ENCODE measurements at regions not wholly inside any gene's neighbourhood (a gene's known extent, or its start where the extent isn't known, plus 50 kb on each side); places are given as distances from the start of the nearest gene placed in this dataset.
"Not testable (repeated sequence)": the region's sequence is repeated elsewhere in the genome, so short reads cannot be mapped to it uniquely, and the experiment has no call there.

DNA sequence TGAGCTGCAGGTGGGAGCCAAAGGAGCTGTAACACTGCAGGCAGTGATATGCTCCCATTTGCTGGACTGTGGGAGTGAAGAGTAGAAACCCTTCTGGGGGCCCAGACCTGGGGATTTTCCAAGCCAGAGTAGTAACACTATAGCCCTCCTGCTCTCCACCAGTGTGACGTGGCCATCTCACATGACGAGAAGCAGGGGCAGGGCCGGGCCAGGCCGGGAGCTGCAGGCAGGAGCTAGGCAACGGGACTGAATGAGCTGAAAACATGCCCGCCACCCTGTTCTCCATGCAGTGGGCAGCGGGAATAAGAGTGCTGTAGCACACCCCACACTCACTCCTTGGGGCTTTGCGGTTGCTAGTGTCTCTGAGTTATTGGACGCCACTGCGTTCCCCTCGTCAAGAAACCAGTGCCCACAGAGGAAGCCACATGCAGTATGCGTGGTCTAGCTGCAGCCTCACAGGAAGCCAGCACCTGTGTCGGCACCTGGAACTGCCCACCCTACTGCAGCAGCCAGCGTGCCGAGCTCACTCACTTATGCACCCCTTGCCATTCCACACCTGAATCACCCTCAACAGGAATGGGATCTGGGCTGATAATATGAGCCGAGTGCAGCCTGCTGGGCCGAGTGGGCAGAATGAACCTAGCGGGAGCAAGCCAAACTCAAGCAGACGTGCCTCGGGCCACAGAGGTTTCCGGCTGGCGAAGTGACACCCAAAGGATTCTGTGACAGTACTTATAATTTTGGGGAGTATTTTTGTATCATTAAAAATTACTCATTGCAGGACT is 1389.6 kb downstream of the KCNT2 start:
- DNase-seq (ENCODE audit: low read depth in 2 of 2) = no peak

DNA sequence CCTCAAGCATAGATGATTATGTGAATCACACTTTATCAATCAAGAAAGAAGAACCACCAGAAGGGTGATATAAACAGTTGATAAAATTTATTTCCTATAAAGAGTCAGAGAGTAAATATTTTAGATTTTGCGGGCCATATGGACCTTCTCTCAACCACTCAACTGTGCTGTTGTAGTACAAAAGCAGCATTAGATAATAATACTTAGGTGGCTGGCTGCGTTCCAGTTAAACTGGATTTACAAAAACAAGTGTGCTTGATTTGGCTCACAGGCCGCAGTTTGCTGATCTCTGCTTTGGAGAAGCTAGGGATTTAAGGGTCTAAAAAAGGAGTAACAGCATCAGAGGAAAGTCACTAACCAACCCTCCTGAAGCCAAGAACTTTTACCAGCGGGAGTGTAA is 1406.0 kb downstream of the KCNT2 start:
- DNase-seq (ENCODE audit: low read depth in 2 of 2) = no peak

DNA sequence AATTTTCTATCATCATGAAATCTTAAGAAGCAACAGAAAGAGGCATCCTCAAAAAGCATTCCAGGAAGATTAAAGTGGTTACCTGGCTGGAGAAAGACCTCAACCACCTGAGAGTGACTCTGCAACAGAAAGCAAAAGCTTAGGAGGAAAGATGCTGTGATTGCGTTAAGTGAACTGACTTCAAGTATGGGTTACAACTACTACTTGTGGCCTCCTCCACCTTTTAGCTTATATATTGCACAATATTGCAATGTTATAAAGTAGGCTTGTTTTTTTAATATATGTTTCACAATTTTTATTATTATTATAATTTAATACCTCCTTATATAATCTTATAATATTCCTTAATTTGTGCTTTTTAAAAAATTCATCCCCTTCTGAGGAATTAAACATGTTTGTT is 1407.5 kb downstream of the KCNT2 start:
- DNase-seq (ENCODE audit: low read depth in 2 of 2) = no peak

DNA sequence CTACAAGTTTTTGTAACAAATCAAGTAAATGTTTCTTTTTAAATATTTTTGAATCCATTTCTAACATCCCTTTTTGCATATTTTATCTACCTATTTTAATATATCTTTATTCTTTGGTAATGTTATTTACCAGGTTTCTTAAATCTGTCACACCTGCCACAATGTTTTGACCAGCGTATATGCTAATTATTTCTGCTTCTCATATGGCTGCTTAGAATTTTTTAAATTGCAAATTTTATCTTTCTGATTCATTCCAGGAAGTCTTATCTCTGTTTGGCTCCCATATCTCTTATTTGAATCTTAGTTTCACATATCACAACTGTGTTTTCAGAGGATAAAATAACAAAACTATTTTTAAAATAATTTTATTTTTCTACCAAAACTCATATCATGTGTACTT is 1411.1 kb downstream of the KCNT2 start:
- DNase-seq (ENCODE audit: low read depth in 2 of 2) = no peak

DNA sequence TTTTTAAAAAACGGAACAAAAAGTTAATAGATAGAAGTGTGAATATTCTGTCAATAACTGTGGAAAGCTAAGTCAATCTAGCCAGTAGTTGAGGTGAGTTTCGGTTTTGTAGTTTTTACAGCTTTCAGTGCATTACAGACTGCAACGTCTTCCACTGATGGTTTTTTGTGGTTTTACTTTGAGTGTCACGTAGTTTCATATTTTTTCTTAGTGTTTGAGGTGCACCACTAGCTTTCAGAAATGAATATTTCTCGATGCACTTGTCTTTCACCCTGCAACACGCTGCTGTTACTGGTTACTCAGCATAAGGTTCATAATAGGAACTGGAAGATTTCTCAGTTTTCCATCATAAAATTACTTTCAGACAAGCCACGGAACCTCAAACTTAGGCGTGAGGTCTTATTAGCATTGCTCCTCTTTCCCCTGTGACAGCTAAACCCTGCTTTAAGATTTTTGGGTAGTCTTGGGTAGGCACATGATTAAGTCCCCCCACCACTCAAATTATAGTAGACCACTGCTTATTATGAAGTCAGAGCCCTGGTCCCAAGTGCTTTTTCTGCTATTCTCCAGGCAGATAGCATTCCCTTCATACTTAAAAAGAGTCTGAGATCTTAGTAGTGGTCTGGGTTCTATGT is 1412.7 kb downstream of the KCNT2 start:
- DNase-seq (ENCODE audit: low read depth in 2 of 2) = no peak

DNA sequence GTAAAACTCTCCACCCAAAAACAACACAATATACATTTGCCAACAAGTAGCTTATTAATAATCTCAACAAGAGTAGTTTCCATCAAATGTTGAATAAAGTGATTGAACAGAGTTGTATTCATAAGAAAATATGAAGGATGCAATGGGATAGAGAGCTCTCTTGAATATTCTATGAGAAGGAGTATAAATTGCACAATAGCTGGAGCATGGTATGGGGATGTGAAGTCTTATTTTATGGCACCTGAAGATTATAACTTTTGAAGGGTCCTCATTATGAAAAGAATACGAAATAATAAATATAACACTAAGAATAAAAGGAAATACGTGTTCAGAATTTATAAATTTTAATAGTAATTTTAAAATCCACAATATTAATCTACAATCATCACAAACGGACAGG is 1415.1 kb downstream of the KCNT2 start:
- DNase-seq (ENCODE audit: low read depth in 2 of 2) = no peak

DNA sequence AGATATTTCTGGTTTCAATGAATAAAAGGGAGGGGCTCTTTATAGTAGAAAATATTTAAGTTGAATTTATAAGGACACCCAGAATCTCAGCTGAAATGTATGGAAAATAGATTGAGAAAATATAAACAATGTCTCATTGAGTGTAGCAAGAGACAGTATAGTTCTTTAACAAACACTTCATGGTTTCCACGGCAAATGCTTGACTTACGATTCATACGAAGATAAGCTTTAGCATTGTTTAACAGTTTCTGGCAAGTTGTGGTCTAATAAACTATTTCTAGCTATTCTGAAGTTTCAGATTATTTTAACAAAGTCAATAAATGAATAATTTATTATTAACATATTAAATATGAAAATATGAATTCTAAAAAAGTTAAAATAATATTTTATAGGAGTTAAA is 1419.4 kb downstream of the KCNT2 start:
- DNase-seq (ENCODE audit: low read depth in 2 of 2) = no peak

DNA sequence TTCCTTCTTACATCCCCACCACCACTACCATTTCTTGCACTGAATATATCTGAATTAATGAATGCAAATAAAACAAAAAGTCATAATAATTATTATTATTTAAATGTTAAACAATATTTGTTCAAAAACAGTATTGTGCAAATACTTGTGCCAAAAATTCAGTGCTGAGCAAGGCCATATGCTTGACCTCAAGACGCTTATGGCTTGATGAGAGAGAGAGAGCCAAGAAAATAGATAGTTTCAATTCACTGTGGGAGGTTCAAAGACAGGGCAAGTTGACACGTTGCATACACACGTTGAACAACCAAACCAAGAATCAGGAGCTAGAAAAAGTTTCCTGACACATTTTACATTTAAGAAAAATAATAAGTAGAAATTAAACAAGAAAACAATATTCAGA is 1421.7 kb downstream of the KCNT2 start:
- no peak for DNase-seq (ENCODE audit: low read depth in 2 of 2)

DNA sequence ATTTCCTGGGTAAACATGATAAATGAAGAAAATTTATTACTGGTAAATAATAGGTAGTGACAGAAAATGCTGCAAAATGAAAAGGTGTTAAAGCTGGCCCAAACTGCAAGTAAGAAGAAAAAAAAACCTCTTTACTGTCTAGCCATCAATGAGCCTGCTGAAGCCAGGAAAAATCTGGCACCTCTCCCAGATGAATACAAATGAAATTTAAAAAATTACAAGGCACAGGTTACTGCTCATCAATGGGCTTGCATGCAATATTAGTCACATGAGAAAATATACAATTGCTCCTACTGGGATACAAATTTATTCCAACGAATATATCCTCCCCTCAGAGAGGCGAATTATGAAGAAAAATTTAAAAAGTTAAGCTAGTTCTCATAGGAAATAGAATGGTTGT is 1422.5 kb downstream of the KCNT2 start:
- DNase-seq (ENCODE audit: low read depth in 2 of 2) = no peak

DNA sequence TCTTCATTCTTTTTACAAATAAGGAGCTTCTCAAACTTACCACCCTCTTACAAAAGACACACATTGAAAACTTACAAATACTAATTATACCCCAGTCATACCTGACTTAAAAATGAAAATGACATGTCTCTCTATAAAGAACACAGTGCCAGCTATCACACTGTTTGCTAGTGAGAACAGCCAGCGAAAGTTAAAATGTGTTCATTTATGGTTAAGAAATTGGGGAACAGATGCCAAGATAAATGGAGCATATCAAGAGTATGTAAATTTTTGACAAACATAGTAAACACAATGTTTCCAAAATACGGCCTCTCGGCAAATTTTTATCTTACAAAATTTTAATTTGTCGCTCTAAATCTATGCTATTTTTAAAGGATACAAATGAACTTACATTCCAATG is 1422.9 kb downstream of the KCNT2 start:
- no peak for DNase-seq (ENCODE audit: low read depth in 2 of 2)

DNA sequence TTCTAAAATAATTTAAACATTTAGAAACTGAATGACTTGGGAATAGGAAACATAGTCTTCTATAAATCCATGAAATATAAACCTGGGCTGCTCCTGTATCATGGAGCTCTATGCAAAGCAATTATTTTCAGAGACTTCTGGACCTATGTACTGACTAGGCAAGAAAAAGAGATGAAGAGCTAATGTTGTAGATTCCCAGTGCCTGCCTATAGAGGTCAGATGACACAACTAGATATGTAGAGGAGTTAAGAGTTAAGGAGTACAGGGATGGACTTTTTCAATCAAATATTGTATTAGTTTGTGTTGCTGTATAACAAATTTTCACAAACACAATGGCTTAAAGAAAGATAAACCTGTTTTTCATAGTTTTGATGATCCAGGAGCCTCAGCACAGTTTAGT is 1434.5 kb downstream of the KCNT2 start:
- DNase-seq (ENCODE audit: low read depth in 2 of 2) = no peak

DNA sequence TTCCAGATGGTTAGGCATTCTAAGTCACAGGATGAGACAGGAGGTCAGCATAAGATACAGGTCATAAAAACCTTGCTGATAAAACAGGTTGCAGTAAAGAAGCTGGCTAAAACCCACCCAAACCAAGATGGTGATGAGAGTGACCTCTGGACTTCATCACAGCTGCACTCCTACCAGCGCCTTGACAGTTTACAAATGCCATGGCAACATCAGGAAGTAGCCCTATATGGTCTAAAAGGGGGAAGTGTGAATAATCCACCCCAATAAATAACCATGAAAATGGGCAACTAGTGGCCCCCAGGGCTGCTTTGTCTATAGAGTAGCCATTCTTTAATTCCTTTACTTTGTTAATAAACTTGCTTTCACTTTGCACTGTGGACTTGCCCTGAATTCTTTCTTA is 1448.4 kb downstream of the KCNT2 start:
- DNase-seq (ENCODE audit: low read depth in 2 of 2) = not testable (repeated sequence)

DNA sequence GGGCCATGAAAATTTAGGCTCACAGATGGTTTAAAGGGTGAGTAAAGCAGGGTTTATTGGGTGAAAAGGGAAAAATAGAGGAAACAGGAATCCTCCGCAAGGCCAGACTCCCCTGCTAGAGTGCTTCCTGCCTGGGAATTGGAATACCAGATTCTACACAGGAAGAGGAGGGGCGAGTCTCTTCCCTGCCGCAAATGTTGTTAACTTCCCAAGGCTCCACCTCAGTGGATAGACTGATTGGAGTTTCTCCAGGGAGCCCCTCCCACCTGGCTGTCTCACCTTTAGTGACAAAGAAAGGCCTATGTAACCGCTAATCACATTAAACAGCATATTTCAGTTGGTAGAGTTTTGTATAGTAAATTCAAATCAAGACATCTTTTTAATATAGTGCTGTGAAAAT is 1450.1 kb downstream of the KCNT2 start:
- DNase-seq (ENCODE audit: low read depth in 2 of 2) = no peak

DNA sequence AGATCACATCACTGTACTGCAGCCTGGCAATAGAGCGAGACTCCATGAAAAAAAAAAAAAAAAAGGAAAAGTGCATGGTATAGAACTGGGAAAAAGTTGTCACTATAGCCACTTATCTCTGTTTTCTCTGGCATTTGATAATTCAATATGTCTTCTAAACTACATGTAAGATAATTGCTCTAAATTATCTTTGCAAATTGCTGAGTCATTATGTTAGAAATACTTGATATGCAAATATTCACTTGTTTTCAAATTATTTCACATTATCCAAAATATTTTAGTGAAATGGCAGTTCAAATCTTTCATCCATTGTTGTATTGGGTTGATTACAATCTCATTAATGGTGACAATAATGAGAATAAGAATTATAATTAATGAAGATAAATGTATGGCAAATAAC is 1455.1 kb downstream of the KCNT2 start:
- no peak for DNase-seq (ENCODE audit: low read depth in 2 of 2)

DNA sequence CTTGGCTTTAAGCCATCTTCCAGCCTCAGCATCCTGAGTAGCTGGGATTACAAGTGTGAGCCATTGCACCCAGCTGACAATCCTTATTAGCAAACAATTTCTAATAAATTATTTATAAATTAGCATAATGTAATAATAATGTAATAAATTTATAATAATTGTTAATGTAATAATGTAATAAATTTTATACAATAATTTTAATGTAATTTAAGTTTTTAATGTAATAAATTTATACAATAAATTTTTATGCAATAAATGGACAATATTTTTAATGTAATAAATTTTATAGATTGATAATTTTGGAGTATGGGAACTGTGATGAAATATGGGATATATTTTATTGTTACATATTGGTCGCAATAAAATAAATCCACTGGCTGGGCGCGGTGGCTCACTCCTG is 1457.5 kb downstream of the KCNT2 start:
- no peak for DNase-seq (ENCODE audit: low read depth in 2 of 2)

DNA sequence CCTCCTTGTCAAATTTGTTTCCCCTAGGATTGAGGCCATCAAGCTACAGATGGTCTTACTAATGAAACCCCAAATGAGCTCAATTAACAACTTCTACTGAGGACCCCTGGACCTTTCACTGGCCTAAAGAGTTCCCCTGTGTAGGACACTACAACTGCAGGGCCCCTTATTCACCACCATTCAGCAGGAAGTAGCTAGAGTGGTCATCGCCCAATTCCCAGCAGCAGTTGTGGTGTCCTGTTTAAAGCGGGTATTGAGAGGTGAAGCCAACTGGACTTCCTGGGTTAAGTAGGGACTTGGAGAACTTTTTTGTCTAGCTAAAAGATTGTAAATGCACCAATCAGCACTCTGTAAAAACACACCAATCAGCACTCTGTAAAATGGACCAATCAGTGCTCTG is 1466.9 kb downstream of the KCNT2 start:
- DNase-seq (ENCODE audit: low read depth in 2 of 2) = no peak

DNA sequence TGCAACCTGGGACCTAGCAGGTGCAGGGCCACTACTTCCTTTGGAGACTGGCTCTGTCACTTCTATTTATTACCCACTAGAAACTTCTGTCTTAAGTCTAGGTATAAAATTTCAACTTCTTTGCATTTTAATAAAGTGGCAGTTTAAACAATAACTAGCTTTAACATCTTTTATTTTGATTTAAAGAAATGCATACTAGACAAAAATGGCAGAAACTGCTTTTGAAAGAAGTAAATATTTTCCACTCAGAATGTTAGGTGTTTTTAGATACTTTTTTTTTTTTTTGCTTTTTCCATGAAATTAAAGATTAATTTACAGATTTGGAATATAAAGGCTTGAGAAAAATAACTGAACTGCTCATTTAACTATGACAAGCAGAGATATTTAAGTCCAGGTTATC is 1477.6 kb downstream of the KCNT2 start:
- DNase-seq (ENCODE audit: low read depth in 2 of 2) = no peak

DNA sequence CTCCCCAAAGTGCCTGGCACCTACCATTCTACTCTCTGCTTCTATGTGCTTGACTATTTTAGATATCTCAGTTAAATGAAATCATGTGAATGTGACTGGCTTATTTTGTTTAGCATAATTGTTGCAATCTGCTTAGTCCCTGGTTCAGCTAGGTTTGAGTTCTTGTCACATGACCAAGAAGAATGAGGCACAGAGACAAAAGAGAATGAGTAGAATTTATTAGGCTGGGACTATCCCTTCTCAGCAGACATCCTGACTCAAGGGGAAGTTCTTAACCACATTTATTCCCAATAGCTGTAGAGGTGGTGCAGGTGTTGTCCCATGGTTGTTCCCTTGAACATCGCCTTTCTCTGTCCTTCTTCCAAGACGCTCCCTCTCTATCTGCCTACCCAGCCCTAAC is 1485.7 kb downstream of the KCNT2 start:
- no peak for DNase-seq (ENCODE audit: low read depth in 2 of 2)

DNA sequence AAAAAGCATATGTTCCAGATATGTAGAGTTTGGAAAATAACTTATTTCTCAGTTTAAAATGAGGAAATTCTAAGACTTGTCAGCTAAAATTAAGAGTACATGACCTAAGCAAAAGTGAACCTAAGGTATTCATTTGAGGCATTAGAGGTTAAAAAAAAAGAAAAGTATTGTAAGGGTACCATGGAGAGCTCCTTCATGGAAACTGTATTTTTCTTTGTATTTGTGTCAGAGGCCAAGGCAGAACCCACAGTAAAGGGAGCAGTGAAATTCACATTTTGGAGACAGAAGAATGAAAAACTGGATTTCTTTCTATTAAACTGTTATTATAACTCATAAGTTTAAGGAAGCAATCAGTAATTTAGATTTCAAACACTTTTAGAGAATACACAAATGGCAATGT is 1494.8 kb downstream of the KCNT2 start:
- no peak for DNase-seq (ENCODE audit: low read depth in 2 of 2)

DNA sequence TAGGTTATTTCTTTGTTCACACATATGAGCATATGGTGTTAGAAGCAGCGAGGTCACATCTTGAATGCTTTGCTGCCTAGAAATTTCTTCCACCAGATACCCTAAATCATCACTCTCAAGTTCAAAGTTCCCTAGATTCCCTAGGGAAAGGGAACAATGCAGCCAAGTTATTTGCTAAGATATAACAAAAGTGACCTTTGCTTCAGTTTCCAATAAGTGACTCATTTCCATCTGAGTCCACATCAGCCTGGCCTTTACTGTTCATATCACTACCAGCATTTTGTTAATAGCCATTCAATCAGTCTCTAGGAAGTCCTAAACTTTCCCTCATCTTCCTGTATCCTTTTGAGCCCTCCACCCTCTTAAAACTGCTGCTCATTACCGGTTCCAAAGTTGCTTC is 1502.5 kb downstream of the KCNT2 start:
- no peak for DNase-seq (ENCODE audit: low read depth in 2 of 2)

DNA sequence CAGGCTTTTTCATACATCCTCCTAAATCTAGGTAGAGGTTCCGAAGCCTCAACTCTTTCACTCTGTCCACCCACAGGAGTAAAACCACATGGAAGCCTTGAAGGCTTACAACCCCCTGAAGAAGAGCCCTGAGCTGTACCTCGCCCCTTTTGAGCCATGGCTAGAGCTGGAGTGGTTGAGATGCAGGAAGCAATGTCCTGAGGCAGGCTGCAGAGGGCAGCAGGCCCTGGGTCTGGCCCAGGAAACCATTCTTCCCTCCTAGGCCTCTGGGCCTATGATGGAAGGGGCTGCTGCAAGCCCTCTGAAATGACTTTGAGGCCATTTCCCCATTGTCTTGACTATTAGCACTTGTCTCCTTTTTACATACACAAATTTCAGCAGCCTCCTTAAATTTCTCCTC is 1503.0 kb downstream of the KCNT2 start:
- DNase-seq (ENCODE audit: low read depth in 2 of 2) = no peak

DNA sequence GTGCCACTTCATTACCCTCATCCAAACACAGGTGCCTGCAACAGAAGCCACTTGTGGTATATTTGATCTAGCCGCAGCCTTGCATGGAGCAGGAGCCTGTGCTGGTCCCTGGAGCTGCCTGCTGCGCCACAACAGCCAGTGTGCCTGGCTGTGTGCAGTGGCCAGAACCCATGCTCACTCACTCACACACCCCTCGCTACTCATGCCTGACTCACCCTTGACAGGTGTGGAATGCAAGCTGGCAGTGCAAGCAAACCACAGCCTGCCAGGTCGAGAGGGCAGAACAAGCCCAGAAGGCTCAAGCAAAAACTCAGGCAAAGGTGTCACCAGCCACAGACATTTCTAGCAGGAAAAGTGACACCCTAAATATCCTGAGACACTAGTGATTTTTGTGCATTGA is 1510.9 kb downstream of the KCNT2 start:
- DNase-seq (ENCODE audit: low read depth in 2 of 2) = no peak

DNA sequence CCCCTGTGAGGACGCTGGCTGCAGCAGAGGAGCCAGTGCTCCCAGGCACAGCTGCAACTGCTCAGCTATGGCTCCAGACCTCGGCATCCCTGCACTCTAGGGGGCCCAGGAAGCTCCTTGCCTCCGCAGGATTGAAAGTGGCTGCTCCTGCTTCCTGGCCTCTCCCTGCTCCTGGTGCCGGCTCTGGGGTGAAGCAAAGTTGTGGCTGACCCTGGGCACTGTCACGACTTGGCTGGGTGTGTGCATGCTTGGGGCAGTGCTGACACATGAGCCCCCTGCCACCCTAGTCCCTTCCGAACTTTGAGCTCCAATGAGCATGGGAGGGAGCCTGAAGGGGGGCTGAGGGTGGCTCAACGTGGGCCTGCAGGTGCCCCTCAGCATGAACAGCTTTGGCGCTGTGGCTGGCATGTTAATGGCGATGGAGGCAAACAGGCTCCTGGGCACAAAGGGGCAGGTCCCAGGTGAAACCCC is 1512.2 kb downstream of the KCNT2 start:
- DNase-seq (ENCODE audit: low read depth in 2 of 2) = no peak

DNA sequence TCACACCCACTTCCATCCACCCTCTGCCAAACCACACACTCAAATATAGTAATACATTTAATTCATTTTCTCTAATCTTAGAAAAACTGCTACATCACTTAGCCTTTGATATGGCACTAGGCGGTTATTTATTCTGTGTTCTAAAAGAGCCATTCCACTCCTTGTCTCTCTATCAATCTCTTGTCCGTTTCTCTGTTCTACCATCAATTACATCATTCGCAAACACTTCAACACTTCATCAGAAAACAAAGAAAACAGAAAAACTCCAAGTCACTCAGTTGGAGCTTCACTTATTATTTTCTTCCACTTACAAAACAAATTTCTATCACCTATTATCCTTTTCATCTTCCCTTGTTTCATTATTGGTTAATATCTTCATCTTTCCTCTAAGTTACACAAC is 1523.0 kb downstream of the KCNT2 start:
- DNase-seq (ENCODE audit: low read depth in 2 of 2) = no peak
